SK-N-SH (cell line): ENCODE measurements at regions not wholly inside any gene's neighbourhood (a gene's known extent, or its start where the extent isn't known, plus 50 kb on each side); places are given as distances from the start of the nearest gene placed in this dataset.

ENCODE experiments used
- EP300 ChIP-seq, 2 experiments: IDR thresholded peaks; 2 replicates each; pipeline versions ENCODE4 v1.4.0 to v1.6.1; 2012; ENCODE audit warnings: borderline replicate concordance in 1 of 2, low read depth in 1 of 2, low read length in 1 of 2
- RCOR1 ChIP-seq: fragments of 150-350 bp; IDR thresholded peaks from 2 replicates; pipeline ENCODE4 v1.6.1; 2017; ENCODE audit warnings: antibody characterized with exemption, low read length
- TF ChIP-seq, protein P1 (sequence below): fragments of 200-600 bp; sonication (generic); IDR thresholded peaks from 2 replicates; pipeline ENCODE4 v1.6.1; 2017; ENCODE audit warnings: antibody characterized with exemption, mild to moderate bottlenecking, moderate library complexity
- TF ChIP-seq, protein P2 (sequence below): IDR thresholded peaks from 2 replicates; pipeline ENCODE4 v1.4.0; 2012; ENCODE audit warnings: low read depth, borderline replicate concordance
- TF ChIP-seq, protein P3 (sequence below): IDR thresholded peaks from 2 replicates; pipeline ENCODE4 v1.4.0; 2012; ENCODE audit warnings: low read depth, borderline replicate concordance

DNA sequence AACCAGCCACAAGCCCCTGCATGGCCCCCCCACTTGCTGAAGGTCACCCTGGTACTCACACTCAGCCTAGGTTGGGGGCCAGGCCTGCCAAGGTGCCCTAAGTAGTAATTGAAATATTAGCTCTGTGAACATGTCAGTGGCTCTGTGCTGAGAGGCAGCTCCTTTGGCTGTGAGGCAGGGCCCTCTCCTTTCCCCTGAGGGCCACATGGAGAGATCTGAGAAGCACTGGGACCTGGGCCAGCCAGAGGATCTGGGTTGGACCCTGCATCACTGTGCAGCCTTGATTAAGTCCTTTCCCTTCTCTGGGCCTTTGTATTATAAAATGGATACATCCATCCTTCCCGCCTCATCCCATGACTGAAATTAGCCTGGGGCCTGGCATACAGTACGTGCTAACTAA is 58.0 kb upstream of the FAM222A start:
- TF ChIP-seq, protein P1, sequence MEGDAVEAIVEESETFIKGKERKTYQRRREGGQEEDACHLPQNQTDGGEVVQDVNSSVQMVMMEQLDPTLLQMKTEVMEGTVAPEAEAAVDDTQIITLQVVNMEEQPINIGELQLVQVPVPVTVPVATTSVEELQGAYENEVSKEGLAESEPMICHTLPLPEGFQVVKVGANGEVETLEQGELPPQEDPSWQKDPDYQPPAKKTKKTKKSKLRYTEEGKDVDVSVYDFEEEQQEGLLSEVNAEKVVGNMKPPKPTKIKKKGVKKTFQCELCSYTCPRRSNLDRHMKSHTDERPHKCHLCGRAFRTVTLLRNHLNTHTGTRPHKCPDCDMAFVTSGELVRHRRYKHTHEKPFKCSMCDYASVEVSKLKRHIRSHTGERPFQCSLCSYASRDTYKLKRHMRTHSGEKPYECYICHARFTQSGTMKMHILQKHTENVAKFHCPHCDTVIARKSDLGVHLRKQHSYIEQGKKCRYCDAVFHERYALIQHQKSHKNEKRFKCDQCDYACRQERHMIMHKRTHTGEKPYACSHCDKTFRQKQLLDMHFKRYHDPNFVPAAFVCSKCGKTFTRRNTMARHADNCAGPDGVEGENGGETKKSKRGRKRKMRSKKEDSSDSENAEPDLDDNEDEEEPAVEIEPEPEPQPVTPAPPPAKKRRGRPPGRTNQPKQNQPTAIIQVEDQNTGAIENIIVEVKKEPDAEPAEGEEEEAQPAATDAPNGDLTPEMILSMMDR, result no peak
- TF ChIP-seq EP300 (IDR thresholded peaks at IDR 0.05; ENCODE audit: borderline replicate concordance in 1 of 2, low read depth in 1 of 2, low read length in 1 of 2), result peak in 1 of 2 experiments; percentile 68; a peak in 2 of 4 replicates
- TF ChIP-seq, protein P2, sequence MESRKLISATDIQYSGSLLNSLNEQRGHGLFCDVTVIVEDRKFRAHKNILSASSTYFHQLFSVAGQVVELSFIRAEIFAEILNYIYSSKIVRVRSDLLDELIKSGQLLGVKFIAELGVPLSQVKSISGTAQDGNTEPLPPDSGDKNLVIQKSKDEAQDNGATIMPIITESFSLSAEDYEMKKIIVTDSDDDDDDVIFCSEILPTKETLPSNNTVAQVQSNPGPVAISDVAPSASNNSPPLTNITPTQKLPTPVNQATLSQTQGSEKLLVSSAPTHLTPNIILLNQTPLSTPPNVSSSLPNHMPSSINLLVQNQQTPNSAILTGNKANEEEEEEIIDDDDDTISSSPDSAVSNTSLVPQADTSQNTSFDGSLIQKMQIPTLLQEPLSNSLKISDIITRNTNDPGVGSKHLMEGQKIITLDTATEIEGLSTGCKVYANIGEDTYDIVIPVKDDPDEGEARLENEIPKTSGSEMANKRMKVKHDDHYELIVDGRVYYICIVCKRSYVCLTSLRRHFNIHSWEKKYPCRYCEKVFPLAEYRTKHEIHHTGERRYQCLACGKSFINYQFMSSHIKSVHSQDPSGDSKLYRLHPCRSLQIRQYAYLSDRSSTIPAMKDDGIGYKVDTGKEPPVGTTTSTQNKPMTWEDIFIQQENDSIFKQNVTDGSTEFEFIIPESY, result no peak
- TF ChIP-seq, protein P3, sequence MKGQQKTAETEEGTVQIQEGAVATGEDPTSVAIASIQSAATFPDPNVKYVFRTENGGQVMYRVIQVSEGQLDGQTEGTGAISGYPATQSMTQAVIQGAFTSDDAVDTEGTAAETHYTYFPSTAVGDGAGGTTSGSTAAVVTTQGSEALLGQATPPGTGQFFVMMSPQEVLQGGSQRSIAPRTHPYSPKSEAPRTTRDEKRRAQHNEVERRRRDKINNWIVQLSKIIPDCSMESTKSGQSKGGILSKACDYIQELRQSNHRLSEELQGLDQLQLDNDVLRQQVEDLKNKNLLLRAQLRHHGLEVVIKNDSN, result no peak
- TF ChIP-seq RCOR1, result 0 out of 2 replicates have a peak, but pooled peaks have one; percentile 35
